Karpas-422 (cell line): ENCODE measurements at regions not wholly inside any gene's neighbourhood (a gene's known extent, or its start where the extent isn't known, plus 50 kb on each side); places are given as distances from the start of the nearest gene placed in this dataset.

Experiments
- DNase-seq: peaks from one replicate; pipeline ENCODE4 v3.0.0-alpha.2; 2015
- H2AFZ ChIP-seq: fragments of 200-600 bp; sonication (generic); 2 replicates; pipeline ENCODE4 v1.6.1; 2014; ENCODE audit warnings: antibody characterized with exemption, low read length, mixed read lengths
- H3K27ac ChIP-seq: fragments of 200-600 bp; sonication (generic); 2 replicates; pipeline ENCODE4 v1.5.1; 2014; ENCODE audit warnings: mild to moderate bottlenecking, low read length, moderate library complexity
- H3K27me3 ChIP-seq: fragments of 200-600 bp; sonication (generic); 2 replicates; pipeline ENCODE4 v1.6.1; 2014; ENCODE audit warnings: low read length, mixed read lengths
- H3K36me3 ChIP-seq: fragments of 200-600 bp; sonication (generic); 2 replicates; pipeline ENCODE4 v1.6.1; 2014; ENCODE audit warnings: low read length, mixed read lengths; ENCODE audit not compliant: insufficient read depth
- H3K4me1 ChIP-seq: fragments of 200-600 bp; sonication (generic); 2 replicates; pipeline ENCODE4 v1.6.1; 2014; ENCODE audit warnings: mild to moderate bottlenecking, low read length, mixed read lengths
- H3K4me2 ChIP-seq: fragments of 200-600 bp; sonication (generic); 2 replicates; pipeline ENCODE4 v1.6.1; 2014; ENCODE audit warnings: low read length, low read depth, mild to moderate bottlenecking; ENCODE audit not compliant: poor library complexity, severe bottlenecking
- H3K4me3 ChIP-seq: fragments of 200-600 bp; sonication (generic); 2 replicates; pipeline ENCODE4 v1.5.1; 2014; ENCODE audit warnings: mild to moderate bottlenecking, antibody characterized with exemption, low read length, mixed read lengths
- H3K79me2 ChIP-seq: fragments of 200-600 bp; sonication (generic); 2 replicates; pipeline ENCODE4 v1.6.1; 2014; ENCODE audit warnings: mild to moderate bottlenecking, low read length, mixed read lengths
- H3K9ac ChIP-seq: fragments of 200-600 bp; sonication (generic); 2 replicates; pipeline ENCODE4 v1.6.0; 2014; ENCODE audit warnings: low read length
- H3K9me2 ChIP-seq: fragments of 200-600 bp; sonication (generic), shearing (Covaris generic); replicated peaks from 2 replicates; pipeline ENCODE4 v1.6.0; 2014; ENCODE audit warnings: mild to moderate bottlenecking, low read length, moderate library complexity; ENCODE audit not compliant: insufficient read depth
- H3K9me3 ChIP-seq: fragments of 300-700, 200-600 bp; sonication (generic); 2 replicates; pipeline ENCODE4 v1.6.1; 2014; ENCODE audit warnings: low read length, mixed read lengths
- H4K20me1 ChIP-seq: fragments of 200-600 bp; sonication (generic); 2 replicates; pipeline ENCODE4 v1.6.1; 2014; ENCODE audit warnings: mild to moderate bottlenecking, antibody characterized with exemption, low read length, low read depth; ENCODE audit not compliant: insufficient read depth

DNA sequence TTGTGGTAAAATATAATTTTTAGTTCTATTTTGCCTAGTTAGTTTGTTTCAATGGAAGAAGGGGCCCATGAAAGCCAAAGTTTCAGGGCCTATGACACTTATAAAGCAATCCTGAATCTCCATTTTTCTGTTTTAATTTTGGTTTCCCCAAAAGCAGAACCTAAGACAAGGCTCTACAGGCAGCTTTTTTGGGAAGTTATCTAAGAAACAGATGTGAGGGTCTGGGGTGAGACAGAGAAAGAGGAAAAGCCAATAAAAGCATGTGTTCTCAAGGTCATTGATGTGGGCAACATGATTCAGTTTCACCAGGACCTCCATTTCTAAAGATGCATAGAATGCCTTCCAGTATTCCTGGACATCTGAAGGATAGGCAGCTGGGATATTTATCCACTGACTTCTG lies 598.5 kb downstream of the PDCD6IP start:
- Histone ChIP-seq H3K4me1 (no peaks in the 10 kb centered on the region), H3K36me3 (no peaks in the 10 kb centered on the region), H3K79me2 (no peaks in the 10 kb centered on the region), H3K27me3 (0 out of 2 replicates have a peak, but pooled peaks cover 3% of the 10 kb centered on the region), H3K27ac (no peak overlapping the region), H3K4me2 (no peak overlapping the region), H3K9ac (no peak overlapping the region), H2AFZ (no peak overlapping the region), H3K4me3 (no peak overlapping the region), H4K20me1 (no peaks in the 10 kb centered on the region), H3K9me2 (no peaks in the 10 kb centered on the region), H3K9me3 (no peaks in the 10 kb centered on the region; the same call in 1 of the 2 replicates)
- no peak for DNase-seq

DNA sequence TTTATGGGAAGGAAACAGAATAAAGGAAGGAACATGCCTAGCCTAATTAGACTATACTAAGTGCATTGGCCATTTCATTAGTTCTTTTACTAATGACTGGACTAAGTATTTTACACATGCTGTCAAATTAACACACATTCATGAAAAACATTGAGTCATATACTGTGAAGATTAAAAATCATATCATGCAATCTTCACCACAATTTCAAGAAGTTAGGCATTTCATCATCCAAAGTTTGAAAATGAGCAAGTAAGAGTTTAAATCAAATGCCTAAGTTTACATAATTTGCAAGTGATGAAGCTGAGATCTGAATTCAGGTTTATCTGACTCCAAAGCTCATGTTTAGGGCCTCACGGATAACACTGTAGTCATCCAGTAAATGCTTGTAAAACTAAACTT lies 601.0 kb downstream of the PDCD6IP start:
- no peak overlapping the region for H3K4me2 ChIP-seq
- no peak for DNase-seq
- H3K36me3 ChIP-seq = no peaks in the 10 kb centered on the region
- H3K27ac ChIP-seq = no peak overlapping the region
- H2AFZ ChIP-seq = no peak overlapping the region
- no peak overlapping the region for H3K4me3 ChIP-seq
- no peaks in the 10 kb centered on the region for H4K20me1 ChIP-seq
- H3K4me1 ChIP-seq = no peaks in the 10 kb centered on the region
- H3K9ac ChIP-seq = no peak overlapping the region
- 0 out of 2 replicates have a peak, but pooled peaks cover 3% of the 10 kb centered on the region for H3K27me3 ChIP-seq
- no peaks in the 10 kb centered on the region for H3K9me2 ChIP-seq
- no peaks in the 10 kb centered on the region for H3K79me2 ChIP-seq
- no peaks in the 10 kb centered on the region; the same call in 1 of the 2 replicates for H3K9me3 ChIP-seq

- Histone ChIP-seq H3K9ac (no peak overlapping the region), H3K27ac (no peak overlapping the region), H3K4me2 (no peak overlapping the region), H4K20me1 (no peaks in the 10 kb centered on the region), H3K9me3 (no peaks in the 10 kb centered on the region; the same call in 1 of the 2 replicates), H3K4me1 (no peaks in the 10 kb centered on the region), H3K36me3 (no peaks in the 10 kb centered on the region), H3K9me2 (no peaks in the 10 kb centered on the region), H3K4me3 (no peak overlapping the region), H2AFZ (no peak overlapping the region), H3K27me3 (no peaks in the 10 kb centered on the region), H3K79me2 (no peaks in the 10 kb centered on the region)
- DNase-seq = no peak
Observed at GRCh38 chr3:34405159-34405558, 606.7 kb downstream of the PDCD6IP start.

DNA sequence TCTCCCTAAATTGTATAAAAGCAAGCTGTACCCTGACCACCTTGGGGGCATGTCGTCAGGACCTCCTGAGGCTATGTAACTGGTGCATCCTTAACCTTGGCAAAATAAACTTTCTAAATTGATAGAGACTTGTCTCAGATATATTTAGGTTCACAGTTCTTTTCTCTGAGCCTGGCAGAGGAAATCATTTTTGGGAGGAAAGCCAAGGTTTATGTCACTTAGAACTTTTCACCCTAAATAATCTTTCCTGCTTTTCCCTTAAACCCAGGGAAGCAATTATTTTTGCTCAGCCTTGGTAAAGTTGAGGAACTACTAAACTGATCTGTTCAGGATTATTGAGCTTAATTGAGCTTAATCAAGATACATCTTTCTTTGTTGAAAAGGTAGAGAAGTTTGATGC lies 608.9 kb downstream of the PDCD6IP start:
- H3K9me3 ChIP-seq = no peaks in the 10 kb centered on the region
- no peaks in the 10 kb centered on the region for H4K20me1 ChIP-seq
- no peak for DNase-seq
- H3K4me1 ChIP-seq = no peaks in the 10 kb centered on the region
- no peaks in the 10 kb centered on the region for H3K79me2 ChIP-seq
- H3K36me3 ChIP-seq = no peaks in the 10 kb centered on the region
- H3K4me3 ChIP-seq = no peak overlapping the region
- no peaks in the 10 kb centered on the region for H3K27me3 ChIP-seq
- no peak overlapping the region for H3K4me2 ChIP-seq
- no peak overlapping the region for H3K27ac ChIP-seq
- no peaks in the 10 kb centered on the region for H3K9me2 ChIP-seq
- H2AFZ ChIP-seq = no peak overlapping the region
- H3K9ac ChIP-seq = no peak overlapping the region

GRCh38 chr3:34408088-34408487 lies 609.7 kb downstream of the PDCD6IP start:
- Histone ChIP-seq H3K4me3 (no peak overlapping the region), H4K20me1 (no peaks in the 10 kb centered on the region)
- DNase-seq = no peak

GRCh38 chr3:34411596-34411995 lies 613.2 kb downstream of the PDCD6IP start:
- Histone ChIP-seq H3K9me2 (no peaks in the 10 kb centered on the region), H3K9me3 (no peaks in the 10 kb centered on the region), H3K9ac (no peak overlapping the region), H3K4me1 (no peaks in the 10 kb centered on the region), H3K36me3 (no peaks in the 10 kb centered on the region), H3K79me2 (no peaks in the 10 kb centered on the region), H2AFZ (no peak overlapping the region), H3K27me3 (no peaks in the 10 kb centered on the region), H3K27ac (no peak overlapping the region), H4K20me1 (no peaks in the 10 kb centered on the region), H3K4me3 (no peak overlapping the region), H3K4me2 (no peak overlapping the region)
- DNase-seq = no peak

More at GRCh38 chr3:34408088-34408487, 609.7 kb downstream of the PDCD6IP start:
- Histone ChIP-seq H3K9ac (no peak overlapping the region), H3K27ac (no peak overlapping the region), H3K36me3 (no peaks in the 10 kb centered on the region), H3K9me2 (no peaks in the 10 kb centered on the region), H3K9me3 (no peaks in the 10 kb centered on the region), H3K4me2 (no peak overlapping the region), H3K4me1 (no peaks in the 10 kb centered on the region), H2AFZ (no peak overlapping the region), H3K79me2 (no peaks in the 10 kb centered on the region), H3K27me3 (no peaks in the 10 kb centered on the region)

- Histone ChIP-seq H3K27ac (no peak overlapping the region), H4K20me1 (no peaks in the 10 kb centered on the region), H3K9me3 (no peaks in the 10 kb centered on the region), H2AFZ (no peak overlapping the region), H3K9me2 (no peaks in the 10 kb centered on the region), H3K79me2 (no peaks in the 10 kb centered on the region), H3K9ac (no peak overlapping the region), H3K27me3 (no peaks in the 10 kb centered on the region), H3K36me3 (no peaks in the 10 kb centered on the region), H3K4me3 (no peak overlapping the region), H3K4me2 (no peak overlapping the region), H3K4me1 (no peaks in the 10 kb centered on the region)
- peak; percentile 48 for DNase-seq
Observed at GRCh38 chr3:34419801-34420200, 621.4 kb downstream of the PDCD6IP start.

DNA sequence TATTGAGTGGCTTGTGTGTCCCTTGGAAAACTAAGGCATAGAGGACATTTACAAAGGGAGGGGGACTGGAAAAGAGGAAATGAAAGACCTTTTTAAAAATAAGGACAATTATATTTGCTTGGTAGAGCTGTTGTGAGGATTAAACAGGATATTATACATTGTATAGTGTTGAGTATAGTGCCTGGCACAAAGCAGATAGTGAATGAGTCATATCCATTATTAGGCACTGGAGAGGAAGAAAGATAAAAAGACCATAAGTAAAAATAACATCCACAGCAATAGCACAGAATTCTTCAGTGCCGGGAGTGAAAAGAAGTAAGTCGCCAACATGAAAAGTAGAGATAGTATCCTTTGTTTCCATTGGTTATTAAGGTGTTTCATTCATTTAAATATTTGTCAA lies 623.3 kb downstream of the PDCD6IP start:
- Histone ChIP-seq H3K79me2 (no peaks in the 10 kb centered on the region), H3K4me3 (no peak overlapping the region), H3K9me3 (no peaks in the 10 kb centered on the region), H3K27ac (no peak overlapping the region), H3K4me1 (no peaks in the 10 kb centered on the region), H3K4me2 (no peak overlapping the region), H3K9ac (no peak overlapping the region), H3K27me3 (no peaks in the 10 kb centered on the region), H3K9me2 (no peaks in the 10 kb centered on the region), H4K20me1 (no peaks in the 10 kb centered on the region), H2AFZ (no peak overlapping the region), H3K36me3 (no peaks in the 10 kb centered on the region)
- no peak for DNase-seq

DNA sequence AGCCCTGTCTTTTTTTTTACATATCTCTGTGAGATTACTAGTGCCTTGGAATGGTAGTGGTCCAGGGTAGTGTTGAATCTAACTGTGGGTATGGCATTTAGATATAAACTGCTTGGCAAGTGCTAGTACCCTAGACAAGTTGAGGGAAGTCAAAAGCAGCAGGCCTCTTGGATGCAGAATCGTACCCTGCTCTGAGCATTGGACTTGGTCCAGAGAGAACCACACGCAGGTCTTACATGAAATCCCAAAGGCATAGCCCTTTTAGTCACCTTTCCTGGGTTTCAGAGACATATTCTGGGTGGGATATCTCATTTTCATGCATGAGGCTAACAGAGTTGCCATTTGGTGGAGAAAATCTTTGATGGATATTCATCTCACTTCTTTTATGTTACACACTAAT lies 641.4 kb downstream of the PDCD6IP start:
- Histone ChIP-seq H3K4me3 (no peak overlapping the region), H2AFZ (no peak overlapping the region), H3K27me3 (no peaks in the 10 kb centered on the region), H3K9me2 (no peaks in the 10 kb centered on the region), H3K4me2 (no peak overlapping the region), H3K27ac (no peak overlapping the region), H3K4me1 (no peaks in the 10 kb centered on the region), H3K9ac (no peak overlapping the region), H3K36me3 (no peaks in the 10 kb centered on the region), H3K79me2 (no peaks in the 10 kb centered on the region), H3K9me3 (0 out of 2 replicates have a peak, but pooled peaks cover 9% of the 10 kb centered on the region), H4K20me1 (no peaks in the 10 kb centered on the region)
- no peak for DNase-seq
